IPS DF 4.7 (cell line): ENCODE measurements at regions not wholly inside any gene's neighbourhood (a gene's known extent, or its start where the extent isn't known, plus 50 kb on each side); places are given as distances from the start of the nearest gene placed in this dataset.

Experiments
- DNase-seq: peaks from one replicate; pipeline ENCODE4 v3.0.0-alpha.2; 2013; ENCODE audit warnings: low spot score; ENCODE audit errors: extremely low read depth

GRCh38 chr9:515665-516064 is 301.0 kb downstream of the DOCK8 start:
- no peak for DNase-seq

- no peak for DNase-seq
Measured at GRCh38 chr9:517993-518392, 303.3 kb downstream of the DOCK8 start.

GRCh38 chr9:518540-518939 is 303.9 kb downstream of the DOCK8 start:
- DNase-seq = no peak

GRCh38 chr9:519579-519978 is 304.9 kb downstream of the DOCK8 start:
- DNase-seq = no peak

GRCh38 chr9:520302-520701 is 305.6 kb downstream of the DOCK8 start:
- DNase-seq = no peak

GRCh38 chr9:522190-522589 is 307.5 kb downstream of the DOCK8 start:
- DNase-seq = no peak

- DNase-seq = no peak
Measured at GRCh38 chr9:522658-523057, 308.0 kb downstream of the DOCK8 start.

- DNase-seq = no peak
Measured at GRCh38 chr9:523444-523843, 308.8 kb downstream of the DOCK8 start.

GRCh38 chr9:524008-524407 is 309.3 kb downstream of the DOCK8 start:
- DNase-seq = no peak

- no peak for DNase-seq
Measured at GRCh38 chr9:526904-527591, 312.4 kb downstream of the DOCK8 start.

- DNase-seq = no peak
Measured at GRCh38 chr9:529731-530130, 311.8 kb upstream of the DMRT1 start.

- no peak for DNase-seq
Measured at GRCh38 chr9:530681-531080, 310.8 kb upstream of the DMRT1 start.

- DNase-seq = no peak
Measured at GRCh38 chr9:532707-533106, 308.8 kb upstream of the DMRT1 start.

- no peak for DNase-seq
Measured at GRCh38 chr9:534886-535285, 306.6 kb upstream of the DMRT1 start.

GRCh38 chr9:535356-535755 is 306.1 kb upstream of the DMRT1 start:
- no peak for DNase-seq

GRCh38 chr9:536597-537511 is 304.6 kb upstream of the DMRT1 start:
- DNase-seq = no peak

GRCh38 chr9:543478-543877 is 298.0 kb upstream of the DMRT1 start:
- no peak for DNase-seq

- DNase-seq = no peak
Measured at GRCh38 chr9:545480-545879, 296.0 kb upstream of the DMRT1 start.

- DNase-seq = no peak
Measured at GRCh38 chr9:546235-546634, 295.3 kb upstream of the DMRT1 start.

GRCh38 chr9:546797-547223 is 294.7 kb upstream of the DMRT1 start:
- DNase-seq = peak; percentile 9

GRCh38 chr9:547314-547713 is 294.2 kb upstream of the DMRT1 start:
- no peak for DNase-seq

GRCh38 chr9:549455-549997 is 292.0 kb upstream of the DMRT1 start:
- DNase-seq = no peak
